COR-L47 (cell line): ENCODE measurements at regions not wholly inside any gene's neighbourhood (a gene's known extent, or its start where the extent isn't known, plus 50 kb on each side); places are given as distances from the start of the nearest gene placed in this dataset.
"Not testable (repeated sequence)": the region's sequence is repeated elsewhere in the genome, so short reads cannot be mapped to it uniquely, and the experiment has no call there.

ENCODE experiments used
- DNase-seq: peaks from one replicate; lab custom pipeline; 2025; lab: John Stamatoyannopoulos, UW

GRCh38 chr2:39872748-39873147 is 93.7 kb upstream of the THUMPD2 start:
- no peak for DNase-seq

GRCh38 chr2:39871291-39871761 is 92.3 kb upstream of the THUMPD2 start:
- no peak for DNase-seq

DNA sequence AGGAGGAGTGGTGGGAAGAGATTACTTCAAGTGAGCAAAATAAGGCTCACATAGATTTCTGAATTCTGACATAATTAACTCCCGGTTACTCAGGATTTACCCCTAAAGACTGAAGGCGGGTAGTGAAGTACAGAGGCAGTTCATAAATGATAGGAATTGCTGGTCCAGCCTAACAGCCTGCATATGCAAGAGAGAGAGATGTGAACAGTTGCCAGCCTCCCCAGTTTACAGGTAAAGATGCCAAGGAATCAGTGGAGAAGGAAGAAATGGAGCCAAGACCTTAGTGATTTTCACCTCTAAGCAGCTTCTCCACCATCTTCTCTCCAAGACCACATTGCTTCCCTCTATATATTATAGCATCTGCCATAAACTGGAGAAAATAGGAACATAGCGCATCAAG is 91.8 kb upstream of the THUMPD2 start:
- no peak for DNase-seq

DNA sequence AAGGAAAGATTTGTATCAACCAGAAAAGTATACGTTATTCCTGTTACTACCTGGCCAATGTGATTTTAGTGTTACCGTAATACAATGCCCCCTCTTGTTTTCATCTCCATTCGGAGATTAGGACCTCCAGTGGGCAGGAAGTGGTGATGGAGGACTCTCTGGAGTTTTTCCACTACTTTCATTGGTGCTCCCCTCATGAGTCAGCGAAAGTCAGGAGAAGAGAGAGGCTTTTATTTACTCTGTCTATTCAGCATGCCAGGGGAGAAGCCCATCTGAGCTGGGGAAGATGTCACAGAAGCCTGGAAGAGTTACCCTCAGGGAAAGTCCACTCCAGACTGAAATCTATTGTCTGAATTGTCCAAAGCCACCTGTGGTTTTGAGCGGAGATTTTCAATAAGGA is 88.2 kb upstream of the THUMPD2 start:
- DNase-seq = no peak

DNA sequence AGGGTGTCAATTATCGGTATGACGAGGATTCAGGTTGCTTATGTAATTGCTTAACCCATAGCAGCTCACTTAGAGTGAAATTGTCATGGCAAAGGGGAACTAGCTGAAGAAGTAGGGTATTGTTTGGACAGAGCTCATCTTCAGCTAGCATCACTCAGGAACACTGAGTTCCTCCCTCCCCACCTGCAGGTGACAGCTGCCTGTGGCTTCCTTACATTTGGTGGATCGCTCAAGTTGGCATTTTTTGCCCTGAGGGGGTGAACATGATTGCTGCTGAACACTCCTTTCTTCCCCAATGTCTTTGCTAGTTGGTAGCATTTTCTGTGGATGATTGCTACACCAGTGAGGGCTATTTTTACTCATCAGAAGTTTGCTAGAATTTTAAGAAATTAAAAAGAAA is 86.7 kb upstream of the THUMPD2 start:
- DNase-seq = no peak

GRCh38 chr2:39863672-39864071 is 84.6 kb upstream of the THUMPD2 start:
- not testable (repeated sequence) for DNase-seq

DNA sequence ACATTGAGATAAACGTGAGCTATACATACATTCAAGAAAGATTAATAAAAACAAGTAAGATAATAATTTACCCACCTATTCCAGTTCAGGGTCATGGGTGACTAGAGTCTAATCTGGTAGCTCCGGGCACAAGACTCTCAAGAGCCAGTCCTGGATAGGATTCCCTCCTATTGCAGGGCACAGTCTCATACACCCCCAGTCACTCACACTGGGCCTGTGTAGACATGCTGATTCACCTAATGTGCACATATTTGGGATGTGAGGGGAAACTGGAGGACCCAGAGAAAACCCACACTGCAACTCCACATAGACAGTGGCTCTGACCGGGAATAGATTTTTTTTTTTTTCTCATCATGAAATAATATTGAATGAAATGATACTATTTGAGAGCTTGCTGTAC is 81.5 kb upstream of the THUMPD2 start:
- DNase-seq = no peak

DNA sequence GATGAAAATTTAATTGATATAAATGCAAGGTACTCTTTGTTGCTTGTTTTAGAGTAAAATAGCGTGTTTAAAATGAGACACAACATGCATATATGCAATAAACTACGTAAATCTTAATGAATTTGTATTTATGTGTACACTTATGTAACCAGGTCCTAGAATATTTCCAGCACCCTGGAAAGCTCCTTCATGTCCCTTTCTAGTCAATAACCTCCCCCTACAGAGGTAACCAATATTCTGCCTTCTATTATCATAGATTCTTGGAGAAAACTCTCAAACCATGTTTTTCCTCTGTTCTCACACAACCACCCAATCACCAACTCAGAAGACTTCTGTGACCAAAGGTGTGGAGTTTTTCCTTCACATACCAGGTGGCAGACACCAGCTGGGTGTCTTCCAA is 79.6 kb upstream of the THUMPD2 start:
- no peak for DNase-seq

- peak; percentile 2 for DNase-seq
These were observed 76.8 kb upstream of the THUMPD2 start for GRCh38 chr2:39855856-39856255.

DNA sequence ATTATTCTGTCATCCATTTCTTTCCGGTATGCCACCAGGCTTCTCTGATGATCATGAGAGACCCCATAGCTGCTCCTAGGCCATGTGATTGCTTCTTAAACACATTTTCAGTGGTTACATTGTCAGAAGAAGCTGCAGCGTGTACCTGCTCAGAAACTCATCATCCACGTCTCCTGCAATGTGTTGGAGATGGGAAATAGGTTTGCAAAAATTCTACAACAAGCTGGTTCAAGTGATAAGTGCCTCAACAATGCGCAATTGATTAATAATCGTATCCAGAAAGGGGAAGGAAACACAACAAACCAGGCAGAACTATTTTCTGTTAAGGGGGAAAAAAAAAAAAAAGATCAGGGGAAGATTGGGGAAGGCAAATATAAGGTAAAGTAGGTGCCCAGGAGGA is 75.7 kb upstream of the THUMPD2 start:
- no peak for DNase-seq

GRCh38 chr2:39852831-39853230 is 73.8 kb upstream of the THUMPD2 start:
- no peak for DNase-seq

- peak; percentile 28 for DNase-seq
These were observed 72.6 kb upstream of the THUMPD2 start for GRCh38 chr2:39851651-39852110.

DNA sequence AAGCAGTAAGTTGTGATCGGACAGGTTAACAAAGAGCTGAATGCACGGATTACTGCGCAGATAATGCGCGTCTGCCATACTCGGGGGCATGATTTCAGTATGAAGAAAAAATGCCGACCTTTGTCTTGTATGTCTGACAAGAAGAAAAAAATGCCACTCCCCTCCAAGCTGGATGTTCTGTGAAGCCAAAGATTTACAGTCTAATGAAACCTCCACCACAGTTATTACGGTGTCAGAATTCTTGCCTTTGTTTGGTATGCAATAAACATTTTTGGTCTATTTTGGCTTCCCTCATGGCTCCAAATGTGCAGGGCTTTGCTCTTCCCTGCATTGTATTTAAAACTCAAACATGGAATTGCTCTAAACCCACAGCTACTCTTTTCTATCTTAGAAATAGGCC is 72.2 kb upstream of the THUMPD2 start:
- DNase-seq = peak; percentile 4

DNA sequence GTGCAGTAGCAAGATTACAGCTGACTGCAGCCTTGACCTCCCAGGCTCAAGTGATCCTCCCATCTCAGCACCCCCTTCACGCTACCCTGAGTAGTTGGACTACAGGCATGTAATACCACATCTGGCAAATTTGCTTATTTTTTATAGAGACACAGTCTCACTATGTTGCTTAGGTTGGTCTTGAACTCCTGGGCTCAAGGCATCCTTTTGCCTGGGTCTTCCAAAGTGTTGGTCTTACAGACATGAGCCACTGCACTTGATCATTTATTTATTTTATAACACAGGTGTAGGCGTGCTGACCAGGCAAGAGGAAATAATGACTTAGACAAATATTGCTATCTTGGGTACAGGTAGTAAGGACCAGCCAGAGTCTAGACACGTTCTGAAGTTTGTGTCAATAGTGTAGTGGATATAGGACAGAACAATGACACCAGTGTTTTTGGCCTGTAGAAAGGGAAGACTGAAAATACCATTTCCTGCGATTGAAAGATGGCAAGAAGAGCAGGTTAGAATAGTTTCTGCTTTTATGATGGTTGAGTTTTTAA is 71.0 kb upstream of the THUMPD2 start:
- DNase-seq = no peak

DNA sequence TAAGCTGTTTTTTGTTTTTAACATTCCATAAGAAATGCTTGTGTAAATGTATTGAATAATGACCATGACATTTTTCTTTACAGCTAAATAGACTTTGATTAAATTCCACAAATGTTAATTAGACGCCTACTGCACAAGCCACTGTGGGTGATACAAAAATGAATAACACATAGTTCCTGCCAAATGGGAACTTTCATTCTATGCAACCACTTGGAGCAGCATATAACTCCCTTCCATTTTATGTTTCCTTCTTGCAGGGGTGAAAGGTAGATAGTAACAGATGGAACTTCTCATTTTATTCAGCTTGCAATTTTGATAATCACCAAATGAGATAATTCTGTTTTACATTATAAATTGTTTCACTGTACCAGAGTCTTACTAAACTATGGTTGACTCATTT is 70.0 kb upstream of the THUMPD2 start:
- DNase-seq = no peak

DNA sequence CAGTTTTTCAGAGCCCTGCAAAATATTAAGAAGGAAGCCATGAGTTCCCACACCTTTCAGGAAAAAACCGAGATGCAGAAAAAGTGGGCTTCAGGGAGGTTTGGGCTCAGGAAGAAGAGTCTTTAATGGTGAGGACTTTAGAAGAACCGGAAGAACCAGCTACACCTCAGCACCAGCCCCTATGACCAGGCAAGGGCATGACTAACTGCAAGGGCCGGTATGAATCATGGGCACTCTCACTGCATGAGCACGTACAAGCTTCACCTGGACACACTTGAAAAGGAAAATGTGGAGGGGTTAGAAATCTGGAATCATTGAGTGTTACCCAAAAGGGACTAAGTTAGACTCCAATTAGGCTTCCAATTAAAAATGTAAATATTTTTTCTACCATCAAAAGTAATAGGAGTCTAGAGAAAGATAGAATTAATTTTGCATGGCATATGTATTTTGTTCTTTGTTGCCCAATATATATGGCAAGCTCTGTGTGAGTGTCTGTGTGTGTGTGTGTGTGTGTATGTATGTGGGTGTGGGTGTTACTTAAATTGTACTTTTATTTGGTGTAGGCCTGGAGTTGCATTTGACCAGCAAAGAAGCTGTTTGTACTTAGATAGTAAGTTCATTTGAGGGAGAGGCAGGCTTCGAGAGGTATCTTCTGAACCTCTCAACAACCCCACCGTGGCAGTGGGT is 66.5 kb upstream of the THUMPD2 start:
- no peak for DNase-seq

- DNase-seq = no peak
These were observed 60.3 kb upstream of the THUMPD2 start for GRCh38 chr2:39839261-39839848.

- no peak for DNase-seq
These were observed 59.5 kb upstream of the THUMPD2 start for GRCh38 chr2:39838589-39838988.

DNA sequence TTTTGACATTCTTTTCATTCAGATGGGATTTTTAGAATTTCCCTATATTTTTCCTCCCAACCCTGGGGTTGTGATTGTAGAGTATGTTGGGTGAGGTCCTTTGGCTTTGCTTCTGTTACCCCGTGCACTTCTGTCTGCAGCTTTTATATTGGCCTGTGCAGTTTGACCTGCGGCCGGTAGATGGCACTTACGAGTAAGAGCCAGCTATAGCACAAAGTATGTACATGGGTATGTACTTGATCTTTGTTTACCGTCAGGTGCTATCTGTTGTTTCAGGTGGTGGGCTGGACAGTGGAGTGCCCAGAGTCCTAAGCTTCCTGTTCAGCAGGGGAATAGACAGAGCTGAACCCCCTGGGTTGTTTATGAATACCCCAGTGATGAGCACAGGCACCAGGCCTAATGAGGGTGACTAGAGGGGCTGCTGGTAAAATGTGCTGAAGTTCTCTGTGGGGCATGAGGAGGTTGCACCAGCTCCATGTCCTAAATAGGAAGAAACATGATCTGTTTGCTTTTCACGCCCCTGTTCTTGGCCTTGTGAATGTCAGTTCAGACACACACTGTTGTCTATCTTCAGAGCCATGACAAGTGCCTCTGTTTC is 58.9 kb upstream of the THUMPD2 start:
- no peak for DNase-seq

DNA sequence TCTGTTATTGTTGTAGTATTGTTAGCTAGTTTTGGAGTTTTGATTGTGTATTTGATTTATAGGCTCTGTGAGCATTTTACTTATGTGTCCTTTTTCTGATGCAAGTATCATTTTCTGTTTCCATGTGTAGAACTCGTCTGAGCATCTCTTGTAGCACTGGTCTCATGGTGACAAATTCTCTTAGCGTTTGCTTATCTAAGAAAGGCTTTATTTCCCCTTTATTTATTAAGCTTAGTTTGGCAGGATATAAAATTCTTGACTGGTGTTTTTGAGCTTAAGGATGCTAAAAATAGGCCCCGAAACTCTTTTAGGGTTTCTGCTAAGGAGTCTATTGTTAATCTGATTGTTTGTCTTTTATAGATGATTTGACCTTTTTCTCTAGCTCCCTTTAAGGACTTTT is 57.6 kb upstream of the THUMPD2 start:
- no peak for DNase-seq

DNA sequence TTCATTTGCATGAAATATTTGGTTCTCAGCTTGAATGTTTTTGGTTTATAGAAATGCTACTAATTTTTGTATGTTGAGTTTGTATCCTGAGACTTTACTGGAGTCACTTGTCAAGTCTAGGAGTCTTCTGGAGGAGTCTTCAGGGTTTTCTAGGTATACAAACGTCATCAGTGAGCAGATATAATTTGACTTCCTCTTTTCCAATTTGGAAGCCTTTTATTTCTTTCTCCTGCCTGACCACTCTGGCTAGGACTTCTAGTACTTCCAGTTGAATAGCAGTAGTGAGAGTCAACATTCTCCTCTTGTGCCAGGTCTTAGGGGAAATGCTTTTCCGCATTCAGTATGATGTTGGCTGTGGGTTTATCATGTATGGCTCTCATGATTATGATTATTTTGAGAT is 55.4 kb upstream of the THUMPD2 start:
- DNase-seq = no peak

DNA sequence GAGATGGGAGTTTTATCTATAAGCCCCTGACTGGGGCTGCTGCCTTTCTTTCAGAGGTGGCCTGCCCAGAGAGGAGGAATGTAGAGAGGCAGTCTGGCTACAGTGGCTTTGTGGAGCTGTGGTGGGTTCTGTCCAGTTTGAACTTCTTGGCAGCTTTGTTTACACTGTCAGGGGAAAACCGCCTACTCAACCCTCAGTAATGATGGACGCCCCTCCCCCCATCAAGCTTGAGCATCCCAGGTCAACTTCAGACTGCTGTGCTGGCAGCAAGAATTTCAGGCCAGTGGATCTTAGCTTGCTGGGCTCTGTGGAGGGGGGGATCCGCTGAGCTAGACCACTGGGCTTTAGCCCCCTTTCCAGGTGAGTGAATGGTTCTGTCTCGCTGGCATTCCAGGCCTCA is 51.6 kb upstream of the THUMPD2 start:
- not testable (repeated sequence) for DNase-seq
